ENCODE measurements at regions not wholly inside any gene's neighbourhood (a gene's known extent, or its start where the extent isn't known, plus 50 kb on each side); places are given as distances from the start of the nearest gene placed in this dataset.

- TF ChIP-seq ZNF217 (IDR thresholded peaks at IDR 0.05) (peak; percentile 67), PML (IDR thresholded peaks at IDR 0.05; ENCODE audit: low read length) (0 out of 2 replicates have a peak, but pooled peaks have one; percentile 37), BMI1 (IDR thresholded peaks at IDR 0.05; ENCODE audit: borderline replicate concordance) (0 out of 2 replicates have a peak, but pooled peaks have one; percentile 30), BHLHE40 (IDR thresholded peaks at IDR 0.05; ENCODE audit: borderline replicate concordance in 1 of 2, low read depth in 2 of 2, low read length in 1 of 2) (peak; percentile 48 to 83; a peak in 3 of 4 replicates), STAT1 (conservative IDR thresholded peaks at IDR 0.05) (0 out of 2 replicates have a peak, but pooled peaks have one; percentile 53), IKZF2 (IDR thresholded peaks at IDR 0.05) (peak; percentile 65 to 76), FOXM1 (IDR thresholded peaks at IDR 0.05; ENCODE audit: low read depth, low read length) (peak; percentile 63; the same call in 1 of the 2 replicates), ZNF687 (IDR thresholded peaks at IDR 0.05) (peak; percentile 33), ZNF207 (IDR thresholded peaks at IDR 0.05; ENCODE audit: borderline replicate concordance) (peak; percentile 79; the same call in 1 of the 2 replicates), ZBTB4 (CRISPR knock-in tag; IDR thresholded peaks at IDR 0.05) (no peak), KDM1A (IDR thresholded peaks at IDR 0.05; ENCODE audit: borderline replicate concordance) (no peak), ZBTB40 (IDR thresholded peaks at IDR 0.05; ENCODE audit: borderline replicate concordance) (peak; percentile 76; the same call in 1 of the 2 replicates), PAX8 (IDR thresholded peaks at IDR 0.05) (peak; percentile 27; the same call in 1 of the 2 replicates), CEBPB (IDR thresholded peaks at IDR 0.05; ENCODE audit: borderline replicate concordance in 1 of 2, low read depth in 2 of 2, low read length in 2 of 2) (0 out of 4 replicates have a peak, but pooled peaks of 1 of the 2 experiments have one; percentile 34), ZSCAN29 (IDR thresholded peaks at IDR 0.05) (peak; percentile 90), CBFB (IDR thresholded peaks at IDR 0.05; ENCODE audit: low read depth) (peak; percentile 42; the same call in 1 of the 2 replicates), IKZF1 (conservative IDR thresholded peaks at IDR 0.05) (peak; percentile 72), EED (IDR thresholded peaks at IDR 0.05; ENCODE audit: low read depth) (no peak), RUNX3 (IDR thresholded peaks at IDR 0.05; ENCODE audit: low read length) (peak; percentile 89)
These were observed 89.8 kb upstream of the PRSS16 start (continued) for GRCh38 chr6:27157459-27158315.
